Fibroblast of lung (primary cell): ENCODE measurements at regions not wholly inside any gene's neighbourhood (a gene's known extent, or its start where the extent isn't known, plus 50 kb on each side); places are given as distances from the start of the nearest gene placed in this dataset.
"Not testable (repeated sequence)": the region's sequence is repeated elsewhere in the genome, so short reads cannot be mapped to it uniquely, and the experiment has no call there.

Experiments used
- DNase-seq, 2 donors: peaks; one replicate each; pipeline versions ENCODE4 v3.0.0 to v3.0.0-alpha.2; 2010; ENCODE audit warnings: low read depth in 2 of 2
- H2AFZ ChIP-seq: 2 replicates; pipeline ENCODE4 v1.5.1; 2012; ENCODE audit warnings: low read length, control low read depth, inconsistent platforms
- H3K27ac ChIP-seq: 2 replicates; pipeline ENCODE4 v1.5.1; 2011; ENCODE audit warnings: low read length, control low read depth; ENCODE audit not compliant: insufficient read depth
- H3K27me3 ChIP-seq: 2 replicates; pipeline ENCODE4 v1.5.1; 2011; ENCODE audit warnings: mild to moderate bottlenecking, low read length; ENCODE audit not compliant: control insufficient read depth, insufficient read depth
- H3K36me3 ChIP-seq: 2 replicates; pipeline ENCODE4 v1.5.1; 2011; ENCODE audit warnings: low read length; ENCODE audit not compliant: control insufficient read depth, insufficient read depth
- H3K4me1 ChIP-seq: 2 replicates; pipeline ENCODE4 v1.5.1; 2011; ENCODE audit warnings: low read length; ENCODE audit not compliant: control insufficient read depth, insufficient read depth; ENCODE audit errors: extremely low read depth
- H3K4me2 ChIP-seq: 2 replicates; pipeline ENCODE4 v1.5.1; 2011; ENCODE audit warnings: low read length, control low read depth; ENCODE audit not compliant: insufficient read depth; ENCODE audit errors: extremely low read depth
- H3K4me3 ChIP-seq, 4 experiments: fragments of 200-600 bp in 1 of 4; sonication (generic) in 1 of 4; replicated peaks in 1 of 4; 2 replicates each; pipeline ENCODE4 v1.5.1; 2011 to 2016; ENCODE audit warnings: low read length in 4 of 4, low read depth in 3 of 4, mild to moderate bottlenecking in 3 of 4, control low read depth in 2 of 4, inconsistent platforms in 1 of 4, mixed read lengths in 1 of 4; ENCODE audit not compliant: insufficient read depth in 1 of 4; ENCODE audit errors: control extremely low read depth in 1 of 4
- H3K79me2 ChIP-seq: 2 replicates; pipeline ENCODE4 v1.5.1; 2012; ENCODE audit warnings: mild to moderate bottlenecking, low read length, inconsistent platforms; ENCODE audit not compliant: control insufficient read depth, insufficient read depth
- H3K9ac ChIP-seq: 2 replicates; pipeline ENCODE4 v1.5.1; 2011; ENCODE audit warnings: mild to moderate bottlenecking, low read length, control low read depth; ENCODE audit not compliant: insufficient read depth
- H3K9me3 ChIP-seq: 2 replicates; pipeline ENCODE4 v1.5.1; 2012; ENCODE audit warnings: low read depth, low read length; ENCODE audit not compliant: control insufficient read depth, insufficient read depth
- H4K20me1 ChIP-seq: 2 replicates; pipeline ENCODE4 v1.5.1; 2011; ENCODE audit warnings: low read length; ENCODE audit not compliant: control insufficient read depth, insufficient read depth; ENCODE audit errors: extremely low read depth

DNA sequence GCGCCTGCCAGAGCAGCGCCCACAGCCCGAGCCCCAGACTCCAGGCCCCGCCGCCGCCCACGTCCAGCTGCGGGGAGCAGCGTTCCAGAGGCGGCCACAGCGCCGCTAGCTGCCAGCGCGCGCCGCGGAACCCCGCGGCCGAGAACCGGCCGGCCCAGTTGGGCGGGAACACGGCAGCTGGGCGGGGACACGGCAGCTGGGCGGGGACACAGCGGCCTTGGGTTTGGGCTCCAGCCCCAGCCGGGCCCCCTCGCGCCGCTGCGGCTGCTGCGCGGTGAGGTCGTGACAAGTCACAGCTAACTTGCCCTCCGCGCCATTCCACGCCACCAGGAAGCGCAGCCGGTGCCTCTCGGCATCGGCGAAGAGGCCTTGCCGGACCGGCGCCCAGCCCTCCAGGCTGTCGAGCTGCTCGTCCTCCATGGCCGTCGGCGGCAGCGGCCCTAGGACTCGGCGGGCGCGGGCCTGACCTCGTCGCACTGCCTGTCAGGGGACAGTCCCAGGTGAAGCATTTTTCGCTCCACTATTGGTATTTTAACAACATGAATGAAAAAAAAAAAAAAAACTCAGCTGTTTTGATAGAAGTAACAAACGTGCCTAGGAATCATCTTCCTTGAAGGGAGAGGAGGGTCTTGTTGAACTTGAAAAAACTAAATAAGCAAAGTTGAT is 56.6 kb upstream of the GOLGA8N start:
- not testable (repeated sequence) for H3K4me1 ChIP-seq, H3K27me3 ChIP-seq, H3K27ac ChIP-seq, H4K20me1 ChIP-seq, DNase-seq, H3K79me2 ChIP-seq, H3K36me3 ChIP-seq, H3K9me3 ChIP-seq, H3K4me2 ChIP-seq
- Histone ChIP-seq H3K9ac (peak overlapping the region; percentile 53), H2AFZ (peak overlapping the region; percentile 41), H3K4me3 (peak overlapping the region in 3 of 4 experiments; percentile 34 to 60 (median 55))

DNA sequence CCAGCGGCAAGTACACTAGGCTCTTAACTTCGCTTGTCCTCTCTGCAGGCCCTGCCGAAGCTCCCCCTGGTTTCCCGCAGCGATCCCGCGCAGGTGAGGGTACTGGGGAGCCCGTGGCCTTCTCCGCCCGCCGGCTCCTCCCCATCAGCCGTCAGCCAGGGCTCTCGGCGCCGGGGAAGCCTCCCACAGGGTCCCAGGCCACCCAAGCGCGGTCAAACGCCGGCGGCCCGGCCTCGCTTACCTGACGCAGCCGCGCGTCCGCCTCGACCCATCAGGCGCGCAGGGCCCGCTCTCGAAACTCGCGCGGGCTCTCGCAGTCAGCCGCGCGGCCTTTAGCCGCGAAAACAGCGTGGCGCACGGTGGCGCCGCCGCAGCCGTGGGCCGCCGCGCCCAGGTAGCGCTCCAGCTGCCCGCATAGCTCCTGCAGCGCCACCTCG is 57.2 kb upstream of the GOLGA8N start:
- not testable (repeated sequence) for H3K27ac ChIP-seq, H3K4me2 ChIP-seq, H3K9ac ChIP-seq, H3K4me1 ChIP-seq, H4K20me1 ChIP-seq, H2AFZ ChIP-seq, DNase-seq, H3K9me3 ChIP-seq, H3K4me3 ChIP-seq, H3K27me3 ChIP-seq, H3K79me2 ChIP-seq, H3K36me3 ChIP-seq

DNA sequence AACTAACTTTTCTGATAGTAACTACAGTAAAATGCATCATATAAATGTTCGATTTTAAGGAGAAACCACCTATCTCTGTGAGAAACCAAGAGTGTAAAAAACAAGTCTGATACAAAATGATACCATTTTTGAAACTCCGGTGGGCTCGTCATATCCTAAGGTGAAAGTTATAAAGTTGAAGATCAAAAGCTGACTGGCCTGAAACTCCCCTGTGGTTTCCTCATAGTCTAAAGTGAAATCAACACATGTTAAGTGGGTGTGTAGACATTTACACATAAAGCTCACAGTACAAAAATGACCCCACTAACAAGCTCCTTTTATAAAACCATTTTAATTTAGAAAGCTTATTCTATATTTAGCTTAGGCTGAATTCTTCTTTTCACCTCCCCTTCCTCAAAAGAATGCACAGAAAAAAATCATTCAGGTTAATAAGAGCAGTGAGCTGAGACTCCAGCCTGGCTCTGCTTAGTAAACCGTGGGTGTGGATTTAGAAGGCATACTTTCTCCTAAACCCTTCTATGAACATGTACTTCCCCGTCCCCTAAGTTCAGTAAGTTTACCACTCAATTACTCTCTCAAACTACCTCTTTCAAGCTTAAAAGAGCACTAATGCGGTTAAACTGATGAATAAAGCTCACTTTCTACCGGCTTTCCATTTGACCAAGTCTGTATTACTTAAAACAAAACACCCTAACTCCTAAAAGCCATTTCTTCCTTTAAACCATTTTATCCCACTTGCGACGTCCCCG is 57.9 kb upstream of the GOLGA8N start:
- H3K9me3 ChIP-seq, H3K4me2 ChIP-seq, H3K36me3 ChIP-seq, H3K79me2 ChIP-seq, H3K27me3 ChIP-seq, H3K27ac ChIP-seq, H3K4me1 ChIP-seq, H2AFZ ChIP-seq, H3K9ac ChIP-seq, H3K4me3 ChIP-seq, DNase-seq, H4K20me1 ChIP-seq: not testable (repeated sequence)

DNA sequence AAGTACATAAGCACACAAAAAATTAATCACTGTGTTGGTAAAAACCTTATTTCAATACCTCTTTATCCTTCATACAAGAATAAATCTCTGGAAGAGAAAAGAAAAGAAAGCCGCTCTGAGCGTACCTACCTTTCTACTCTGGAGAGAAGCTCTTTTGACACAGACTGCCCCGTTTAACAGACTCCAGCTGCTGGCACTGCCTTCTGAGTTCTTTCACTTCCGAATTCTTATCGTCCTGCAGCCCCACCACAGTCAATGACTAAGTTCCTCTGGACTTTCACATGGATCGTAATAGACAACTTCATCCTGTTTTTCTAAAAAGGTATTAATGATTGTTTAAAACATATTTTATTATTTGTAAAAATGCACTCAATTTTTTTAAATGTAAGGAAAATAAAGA is 67.5 kb upstream of the GOLGA8O start:
- not testable (repeated sequence) for DNase-seq, H3K36me3 ChIP-seq, H3K4me3 ChIP-seq, H4K20me1 ChIP-seq, H3K27me3 ChIP-seq, H3K4me2 ChIP-seq, H3K79me2 ChIP-seq, H3K4me1 ChIP-seq, H2AFZ ChIP-seq, H3K9ac ChIP-seq, H3K27ac ChIP-seq, H3K9me3 ChIP-seq

DNA sequence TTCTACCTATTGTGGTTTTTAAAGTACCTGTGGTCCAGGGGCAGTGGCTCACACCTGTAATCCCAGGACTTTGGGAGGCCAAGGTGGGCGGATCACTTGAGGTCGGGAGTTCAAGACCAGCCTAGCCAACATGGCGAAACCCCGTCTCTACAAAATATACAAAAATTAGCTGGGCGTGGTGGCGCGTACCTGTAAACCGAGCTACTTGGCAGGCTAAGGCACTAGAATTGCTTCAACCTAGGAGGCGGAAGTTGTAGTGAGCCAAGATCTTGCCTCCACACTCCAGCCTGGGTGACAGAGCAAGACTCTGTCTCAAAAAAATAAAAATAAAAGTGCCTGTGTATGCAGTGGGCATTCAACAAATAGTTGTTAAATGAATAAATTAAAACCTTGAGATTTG is 67.0 kb upstream of the GOLGA8O start:
- not testable (repeated sequence) for H3K9ac ChIP-seq, H4K20me1 ChIP-seq, H3K79me2 ChIP-seq, H3K27me3 ChIP-seq, H2AFZ ChIP-seq, DNase-seq, H3K36me3 ChIP-seq, H3K4me2 ChIP-seq, H3K9me3 ChIP-seq, H3K4me3 ChIP-seq, H3K27ac ChIP-seq, H3K4me1 ChIP-seq

DNA sequence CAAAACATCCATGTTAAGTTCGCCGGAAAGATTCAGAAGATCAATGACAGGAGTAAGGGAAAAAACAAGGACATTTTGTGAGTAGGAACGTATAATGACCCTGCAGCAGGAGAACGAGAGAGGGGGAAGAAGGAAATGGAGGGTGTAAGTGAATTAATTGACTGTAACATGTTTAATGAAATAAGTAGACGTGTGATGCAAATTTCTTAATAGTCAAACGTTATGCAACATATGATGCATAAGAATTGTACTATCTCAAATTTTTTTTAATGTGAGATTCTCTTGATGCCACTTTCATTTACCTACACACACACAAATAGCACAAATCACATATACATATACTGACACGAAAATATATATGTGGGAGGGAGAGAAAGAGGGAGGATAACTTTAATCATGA is 63.5 kb upstream of the GOLGA8O start:
- not testable (repeated sequence) for H3K4me3 ChIP-seq, H2AFZ ChIP-seq, H3K27ac ChIP-seq, H3K4me2 ChIP-seq, H3K9me3 ChIP-seq, DNase-seq, H3K9ac ChIP-seq, H3K36me3 ChIP-seq, H4K20me1 ChIP-seq, H3K79me2 ChIP-seq, H3K4me1 ChIP-seq, H3K27me3 ChIP-seq

DNA sequence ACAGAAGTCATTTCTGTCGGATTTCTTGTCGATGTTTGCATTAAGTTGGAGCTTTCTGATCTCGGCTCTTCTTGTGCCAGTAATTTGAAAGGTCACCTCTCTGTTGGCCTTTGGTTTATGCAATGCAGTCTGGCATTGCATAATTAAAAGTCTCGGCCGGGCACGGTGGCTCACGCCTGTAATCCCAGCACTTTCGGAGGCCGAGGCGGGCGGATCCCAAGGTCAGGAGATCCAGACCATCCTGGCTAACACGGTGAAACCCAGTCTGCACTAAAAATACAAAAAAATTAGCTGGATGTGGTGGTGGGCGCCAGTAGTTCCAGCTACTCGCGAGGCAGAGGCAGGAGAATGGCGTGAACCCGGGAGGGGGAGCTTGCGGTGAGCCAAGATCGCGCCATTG is 62.6 kb upstream of the GOLGA8O start:
- H3K79me2 ChIP-seq, H3K4me2 ChIP-seq, DNase-seq, H3K9me3 ChIP-seq, H3K9ac ChIP-seq, H3K27ac ChIP-seq, H3K4me3 ChIP-seq, H3K27me3 ChIP-seq, H2AFZ ChIP-seq, H3K36me3 ChIP-seq, H4K20me1 ChIP-seq, H3K4me1 ChIP-seq: not testable (repeated sequence)
